Gastroesophageal sphincter (tissue), 3 donors: ENCODE measurements at regions not wholly inside any gene's neighbourhood (a gene's known extent, or its start where the extent isn't known, plus 50 kb on each side); places are given as distances from the start of the nearest gene placed in this dataset.

Experiments
- EP300 ChIP-seq: sonication (generic); formaldehyde crosslinking; IDR thresholded peaks from one replicate; pipeline ENCODE4 v1.6.1; 2017; ENCODE audit warnings: antibody characterized with exemption, mild to moderate bottlenecking
- POLR2AphosphoS5 ChIP-seq: sonication (generic); formaldehyde crosslinking; IDR thresholded peaks from one replicate; pipeline ENCODE4 v1.6.1; 2017; ENCODE audit warnings: antibody characterized with exemption
- TF ChIP-seq, protein P1 (sequence below), 4 experiments: fragments of 200-600 bp in 2 of 4; fragments of 450-650 bp in 2 of 4; sonication (generic) in 1 of 4; IDR thresholded peaks; one replicate each; pipeline ENCODE4 v1.5.1; 2017 to 2019; ENCODE audit warnings: antibody characterized with exemption in 4 of 4, mild to moderate bottlenecking in 2 of 4, moderate library complexity in 2 of 4

DNA sequence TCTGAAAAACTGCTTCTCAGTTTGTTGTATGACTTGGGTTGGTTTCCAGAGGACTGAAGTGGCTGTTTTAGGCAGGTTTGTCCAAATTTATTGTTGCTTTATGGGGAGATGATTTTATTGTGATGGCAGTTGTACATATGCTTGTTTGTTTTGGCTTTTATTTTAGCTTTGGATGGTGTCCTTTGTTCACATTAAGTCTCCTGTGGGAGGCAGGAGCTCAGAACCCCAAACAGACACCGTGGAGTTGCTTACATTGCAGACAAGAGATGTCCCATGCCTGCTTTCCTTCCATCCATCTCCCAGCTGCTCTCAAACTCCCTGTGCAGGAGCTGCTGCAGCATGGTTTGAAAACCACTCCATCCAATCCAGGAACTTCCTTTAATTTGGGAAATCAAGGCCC, 414.7 kb downstream of the LPIN1 start:
- TF ChIP-seq POLR2AphosphoS5 (no peak), EP300 (no peak)
- TF ChIP-seq, protein P1, sequence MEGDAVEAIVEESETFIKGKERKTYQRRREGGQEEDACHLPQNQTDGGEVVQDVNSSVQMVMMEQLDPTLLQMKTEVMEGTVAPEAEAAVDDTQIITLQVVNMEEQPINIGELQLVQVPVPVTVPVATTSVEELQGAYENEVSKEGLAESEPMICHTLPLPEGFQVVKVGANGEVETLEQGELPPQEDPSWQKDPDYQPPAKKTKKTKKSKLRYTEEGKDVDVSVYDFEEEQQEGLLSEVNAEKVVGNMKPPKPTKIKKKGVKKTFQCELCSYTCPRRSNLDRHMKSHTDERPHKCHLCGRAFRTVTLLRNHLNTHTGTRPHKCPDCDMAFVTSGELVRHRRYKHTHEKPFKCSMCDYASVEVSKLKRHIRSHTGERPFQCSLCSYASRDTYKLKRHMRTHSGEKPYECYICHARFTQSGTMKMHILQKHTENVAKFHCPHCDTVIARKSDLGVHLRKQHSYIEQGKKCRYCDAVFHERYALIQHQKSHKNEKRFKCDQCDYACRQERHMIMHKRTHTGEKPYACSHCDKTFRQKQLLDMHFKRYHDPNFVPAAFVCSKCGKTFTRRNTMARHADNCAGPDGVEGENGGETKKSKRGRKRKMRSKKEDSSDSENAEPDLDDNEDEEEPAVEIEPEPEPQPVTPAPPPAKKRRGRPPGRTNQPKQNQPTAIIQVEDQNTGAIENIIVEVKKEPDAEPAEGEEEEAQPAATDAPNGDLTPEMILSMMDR (IDR thresholded peaks at IDR 0.05), result no peak
